H1 (cell line): ENCODE measurements at regions not wholly inside any gene's neighbourhood (a gene's known extent, or its start where the extent isn't known, plus 50 kb on each side); places are given as distances from the start of the nearest gene placed in this dataset.

ENCODE experiments used
- CTCF ChIA-PET: fragments of 300-600 bp; sonication (Branson Sonifier 250); formaldehyde crosslinking; loops from one replicate; lab custom pipeline; 2021; ENCODE audit not compliant: partially characterized antibody; lab: Charles Lee
- POLR2A ChIA-PET: fragments of 300-600 bp; sonication (Branson Sonifier 250); formaldehyde crosslinking; loops from one replicate; lab custom pipeline; 2021; ENCODE audit warnings: inconsistent platforms; ENCODE audit not compliant: partially characterized antibody; lab: Charles Lee
- DNase-seq, 2 experiments: peaks; one replicate each; pipeline versions ENCODE4 v3.0.0 to v3.0.0-alpha.2; 2010 to 2022; ENCODE audit warnings: low spot score in 2 of 2, low read depth in 1 of 2, mixed read lengths in 1 of 2
- FAIRE-seq: peaks from 2 replicates; lab custom pipeline; 2011; peaks lifted over from hg19 to GRCh38; lab: Jason Lieb, UNC
- H2AFZ ChIP-seq: 2 replicates; pipeline ENCODE4 v1.8.1; 2012; ENCODE audit warnings: low read length, inconsistent platforms
- H2AK5ac ChIP-seq: 2 replicates; pipeline ENCODE4 v1.6.1; 2013; ENCODE audit warnings: low read depth, low read length
- H2BK120ac ChIP-seq: replicated peaks from 2 replicates; pipeline ENCODE3; 2013; ENCODE audit warnings: low read depth, low read length, inconsistent platforms
- H2BK12ac ChIP-seq: 2 replicates; pipeline ENCODE4 v1.6.1; 2013; ENCODE audit warnings: low read depth, low read length
- H2BK15ac ChIP-seq: 2 replicates; pipeline ENCODE4 v1.6.1; 2013; ENCODE audit warnings: low read length
- H2BK20ac ChIP-seq: 2 replicates; pipeline ENCODE4 v1.6.1; 2013; ENCODE audit warnings: low read length
- H2BK5ac ChIP-seq: 2 replicates; pipeline ENCODE4 v1.6.1; 2013; ENCODE audit warnings: low read depth, low read length
- H3K14ac ChIP-seq: 2 replicates; pipeline ENCODE4 v1.6.1; 2013; ENCODE audit warnings: inconsistent platforms; ENCODE audit not compliant: insufficient read length
- H3K18ac ChIP-seq: 2 replicates; pipeline ENCODE4 v1.6.1; 2013; ENCODE audit warnings: low read length; ENCODE audit errors: extremely low read depth
- H3K23ac ChIP-seq: 2 replicates; pipeline ENCODE4 v1.6.1; 2013; ENCODE audit warnings: inconsistent platforms; ENCODE audit not compliant: insufficient read length
- H3K23me2 ChIP-seq: 2 replicates; pipeline ENCODE4 v1.6.1; 2013; ENCODE audit warnings: low read depth, low read length
- H3K27ac ChIP-seq: 2 replicates; pipeline ENCODE4 v1.6.1; 2011; ENCODE audit warnings: low read depth, low read length, inconsistent platforms
- H3K27me3 ChIP-seq, 4 experiments: replicated peaks in 1 of 4; 1 replicate in 1 of 4; 2 replicates in 3 of 4; pipeline versions ENCODE4 v1.6.1 to v1.8.1; 2011 to 2013; ENCODE audit warnings: low read length in 3 of 4, mild to moderate bottlenecking in 3 of 4, inconsistent platforms in 2 of 4, mixed read lengths in 2 of 4, moderate library complexity in 1 of 4; ENCODE audit not compliant: control insufficient read depth in 3 of 4, insufficient read depth in 3 of 4; ENCODE audit errors: extremely low read depth in 1 of 4
- H3K36me3 ChIP-seq, 4 experiments: 2 replicates each; pipeline versions ENCODE4 v1.6.1 to v1.8.1; 2011 to 2013; ENCODE audit warnings: mild to moderate bottlenecking in 4 of 4, low read length in 3 of 4, moderate library complexity in 2 of 4, control low read depth in 1 of 4, inconsistent platforms in 1 of 4; ENCODE audit not compliant: insufficient read depth in 4 of 4, control insufficient read depth in 2 of 4
- H3K4ac ChIP-seq: replicated peaks from 2 replicates; pipeline ENCODE3; 2013; ENCODE audit warnings: low read length, low read depth, mixed read lengths, inconsistent platforms; ENCODE audit not compliant: insufficient read length
- H3K4me1 ChIP-seq, 4 experiments: replicated peaks in 1 of 4; 1 replicate in 1 of 4; 2 replicates in 3 of 4; pipeline versions ENCODE4 v1.6.1 to v1.8.1; 2011 to 2013; ENCODE audit warnings: low read length in 3 of 4, inconsistent platforms in 2 of 4, mixed read lengths in 1 of 4; ENCODE audit not compliant: insufficient read depth in 4 of 4, control insufficient read depth in 3 of 4
- H3K4me2 ChIP-seq, 2 experiments: 2 replicates each; pipeline versions ENCODE4 v1.6.1 to v1.8.1; 2011 to 2013; ENCODE audit warnings: low read depth in 2 of 2, low read length in 2 of 2, control low read depth in 1 of 2, inconsistent platforms in 1 of 2, mild to moderate bottlenecking in 1 of 2; ENCODE audit not compliant: insufficient read depth in 1 of 2
- H3K4me3 ChIP-seq, 4 experiments: fragments of 200-600, 300-600 bp in 1 of 4; sonication (generic), shearing (Covaris generic), sonication (Bioruptor Twin) in 1 of 4; 2 replicates each; pipeline versions ENCODE4 v1.5.1 to v1.8.1; 2011 to 2016; ENCODE audit warnings: low read length in 4 of 4, low read depth in 3 of 4, control low read depth in 2 of 4, inconsistent platforms in 2 of 4, mild to moderate bottlenecking in 2 of 4, mixed read lengths in 1 of 4, moderate library complexity in 1 of 4; ENCODE audit not compliant: insufficient read depth in 2 of 4; ENCODE audit errors: extremely low read depth in 1 of 4
- H3K56ac ChIP-seq: replicated peaks from 2 replicates; pipeline ENCODE3; 2013; ENCODE audit warnings: low read depth, mild to moderate bottlenecking, mixed read lengths, low read length, inconsistent platforms; ENCODE audit not compliant: insufficient read length
- H3K79me1 ChIP-seq: 2 replicates; pipeline ENCODE4 v1.6.1; 2013; ENCODE audit warnings: low read depth, low read length, control low read depth
- H3K79me2 ChIP-seq, 2 experiments: 2 replicates each; pipeline versions ENCODE4 v1.6.1 to v1.8.1; 2012 to 2013; ENCODE audit warnings: low read length in 2 of 2, mild to moderate bottlenecking in 2 of 2, inconsistent platforms in 1 of 2; ENCODE audit not compliant: insufficient read depth in 2 of 2, control insufficient read depth in 1 of 2
- H3K9ac ChIP-seq, 4 experiments: replicated peaks in 1 of 4; 1 replicate in 1 of 4; 2 replicates in 3 of 4; pipeline versions ENCODE4 v1.6.1 to v1.8.1; 2011 to 2013; ENCODE audit warnings: low read depth in 3 of 4, low read length in 3 of 4, control low read depth in 2 of 4, mild to moderate bottlenecking in 2 of 4, moderate library complexity in 2 of 4, inconsistent platforms in 1 of 4; ENCODE audit errors: extremely low read depth in 1 of 4
- H3K9me3 ChIP-seq, 2 experiments: 2 replicates each; pipeline versions ENCODE4 v1.6.1 to v1.8.1; 2012 to 2013; ENCODE audit warnings: mild to moderate bottlenecking in 2 of 2, moderate library complexity in 2 of 2, control low read depth in 1 of 2, inconsistent platforms in 1 of 2, low read depth in 1 of 2, low read length in 1 of 2, mixed read lengths in 1 of 2; ENCODE audit not compliant: insufficient read depth in 2 of 2
- H4K20me1 ChIP-seq, 2 experiments: replicated peaks in 1 of 2; 2 replicates each; pipeline versions ENCODE3 to v1.8.1; 2011 to 2013; ENCODE audit warnings: inconsistent platforms in 2 of 2, low read length in 2 of 2, mild to moderate bottlenecking in 1 of 2; ENCODE audit not compliant: insufficient read depth in 2 of 2, control insufficient read depth in 1 of 2
- H4K5ac ChIP-seq: 2 replicates; pipeline ENCODE4 v1.6.1; 2013; ENCODE audit warnings: low read length, low read depth, mixed read lengths, inconsistent platforms; ENCODE audit not compliant: insufficient read length
- H4K8ac ChIP-seq: 2 replicates; pipeline ENCODE4 v1.8.0; 2013; ENCODE audit warnings: mild to moderate bottlenecking, moderate library complexity, low read length, inconsistent platforms; ENCODE audit not compliant: insufficient read depth; ENCODE audit errors: extremely low read depth
- H4K91ac ChIP-seq: replicated peaks from 2 replicates; pipeline ENCODE3; 2013; ENCODE audit warnings: low read length, mixed read lengths, inconsistent platforms; ENCODE audit not compliant: insufficient read length
- BCL11A ChIP-seq, 2 experiments: IDR thresholded peaks; one replicate each; pipeline ENCODE4 v1.6.1; 2011; ENCODE audit warnings: low read depth in 2 of 2, low read length in 2 of 2, mild to moderate bottlenecking in 2 of 2
- RAD21 ChIP-seq, 2 experiments: IDR thresholded peaks in 1 of 2; conservative IDR thresholded peaks in 1 of 2; 2 replicates each; pipeline ENCODE4 v1.6.1; 2011; ENCODE audit warnings: low read depth in 2 of 2, low read length in 2 of 2, improper control_type of control experiment in 1 of 2, inconsistent platforms in 1 of 2, mild to moderate bottlenecking in 1 of 2, moderate library complexity in 1 of 2
- WGBS, 2 experiments: shearing (Covaris generic) in 1 of 2; methylation state at CpG; one replicate each; pipeline versions ENCODE4 v1.1.6 to v1.1.7; 2013 to 2015; ENCODE audit warnings: low lambda C conversion rate in 2 of 2, mixed read lengths in 2 of 2, inconsistent platforms in 1 of 2, low coverage in 1 of 2, missing lambda C conversion rate in 1 of 2; ENCODE audit not compliant: insufficient replicate concordance in 2 of 2, insufficient coverage in 1 of 2, insufficient read length in 1 of 2; ENCODE audit errors: extremely low coverage in 1 of 2, missing lambda C conversion rate in 1 of 2; 5-methylcytosine and 5-hydroxymethylcytosine counted together

GRCh38 chr10:90437452-90437851, 420.4 kb downstream of the HTR7 start:
- Histone ChIP-seq H3K4me1 (no peaks in the 10 kb centered on the region), H3K14ac (no peak overlapping the region), H2BK20ac (no peak overlapping the region), H2BK120ac (no peak overlapping the region), H3K79me1 (no peaks in the 10 kb centered on the region), H4K5ac (no peak overlapping the region), H3K27ac (no peak overlapping the region), H3K27me3 (no peaks in the 10 kb centered on the region), H2BK15ac (no peak overlapping the region), H3K79me2 (no peaks in the 10 kb centered on the region), H3K4ac (no peak overlapping the region), H4K91ac (no peak overlapping the region), H3K56ac (no peak overlapping the region), H4K8ac (no peak overlapping the region), H3K4me3 (no peak overlapping the region), H3K4me2 (no peak overlapping the region), H2BK12ac (no peak overlapping the region), H3K23me2 (no peaks in the 10 kb centered on the region), H4K20me1 (no peaks in the 10 kb centered on the region), H3K36me3 (no peaks in the 10 kb centered on the region), H3K18ac (no peak overlapping the region), H2BK5ac (no peak overlapping the region), H3K9ac (no peak overlapping the region), H2AK5ac (no peak overlapping the region), H2AFZ (no peak overlapping the region), H3K9me3 (no peaks in the 10 kb centered on the region), H3K23ac (no peak overlapping the region)
- POLR2A ChIA-PET = no interaction called here
- no peak for TF ChIP-seq BCL11A (IDR thresholded peaks at IDR 0.05; ENCODE audit: low read depth in 2 of 2, low read length in 2 of 2)
- TF ChIP-seq RAD21 (IDR thresholded peaks at IDR 0.05 in 1 of 2, conservative IDR thresholded peaks at IDR 0.05 in 1 of 2; ENCODE audit: low read depth in 2 of 2, low read length in 2 of 2) = 0 out of 4 replicates have a peak, but pooled peaks of 1 of the 2 experiments have one; percentile 8
- CTCF ChIA-PET = interaction anchor here (1.1 kb wide), 1 partner anchor 14 kb away, joined by 3 read pairs; no protein-coding TSS in a partner anchor
- no peak for FAIRE-seq
- no peak for DNase-seq
- WGBS, 2 experiments = 86% methylated on average over 1 of the region's 1 CpG; no CpG with 5 or more reads in 1 of the 2 experiments
